K562 (cell line): ENCODE measurements at regions not wholly inside any gene's neighbourhood (a gene's known extent, or its start where the extent isn't known, plus 50 kb on each side); places are given as distances from the start of the nearest gene placed in this dataset.

ENCODE experiments used
- ATAC-seq: fragments of 200-7000 bp; cut with Tn5 transposase; 3 replicates; pipeline ENCODE4 v1.9.1; 2020; ENCODE audit warnings: moderate library complexity
- BruUV-seq: library from RNA; stranded (reverse); fragments of 400-500 nt; replicated peaks from 2 replicates; lab custom pipeline; 2021; lab: Mats Ljungman, UMichigan
- CTCF ChIA-PET: fragments of 300-600 bp; formaldehyde crosslinking; extraction: SDS; loops from one replicate; lab custom pipeline; 2021; ENCODE audit warnings: low intra/inter-chr PET ratio; lab: Yijun Ruan, JAX
- POLR2A ChIA-PET: fragments of 300-600, 350-650 bp; sonication (Branson Sonifier 250); formaldehyde crosslinking; extraction: SDS; loops from one replicate; lab custom pipeline; 2021; ENCODE audit warnings: antibody characterized with exemption, inconsistent platforms; lab: Yijun Ruan, JAX
- DNase-seq, 4 experiments: peaks; one replicate each; pipeline versions ENCODE4 v3.0.0 to v3.0.0-alpha.2; 2011 to 2018; ENCODE audit warnings: low spot score in 3 of 4, mixed read lengths in 3 of 4; ENCODE audit errors: extremely low read depth in 1 of 4
- FAIRE-seq: peaks from 2 replicates; lab custom pipeline; 2011; peaks lifted over from hg19 to GRCh38; lab: Jason Lieb, UNC
- H2AFZ ChIP-seq: 2 replicates; pipeline ENCODE4 v1.6.0; 2011; ENCODE audit warnings: low read depth, low read length, control low read depth, inconsistent platforms
- H3K27ac ChIP-seq: fragments of 200-600 bp; 3 replicates; pipeline ENCODE4 v1.8.0; 2011; ENCODE audit warnings: low read depth, mild to moderate bottlenecking, control low read depth, inconsistent platforms, low read length, moderate library complexity, mixed read lengths; ENCODE audit errors: extremely low read depth
- H3K27me3 ChIP-seq, 2 experiments: fragments of 300-600 bp in 1 of 2; 2 replicates in 1 of 2; 3 replicates in 1 of 2; pipeline versions ENCODE4 v1.6.0 to v1.8.0; 2011; ENCODE audit warnings: inconsistent platforms in 2 of 2, low read length in 2 of 2, mild to moderate bottlenecking in 1 of 2, mixed read lengths in 1 of 2, moderate library complexity in 1 of 2; ENCODE audit not compliant: control insufficient read depth in 2 of 2, insufficient read depth in 2 of 2
- H3K36me3 ChIP-seq: fragments of 300-600 bp; 3 replicates; pipeline ENCODE4 v1.8.0; 2011; ENCODE audit warnings: mild to moderate bottlenecking, low read length, inconsistent platforms; ENCODE audit not compliant: control insufficient read depth, insufficient read depth
- H3K4me1 ChIP-seq, 2 experiments: fragments of 200-600 bp in 1 of 2; replicated peaks in 1 of 2; 2 replicates in 1 of 2; 3 replicates in 1 of 2; pipeline versions ENCODE4 v1.5.1 to v1.8.0; 2011; ENCODE audit warnings: inconsistent platforms in 2 of 2, low read length in 2 of 2, mild to moderate bottlenecking in 1 of 2, mixed read lengths in 1 of 2, moderate library complexity in 1 of 2; ENCODE audit not compliant: control insufficient read depth in 2 of 2, insufficient read depth in 2 of 2
- H3K4me2 ChIP-seq: 2 replicates; pipeline ENCODE4 v1.6.1; 2011; ENCODE audit warnings: low read length, control low read depth, inconsistent platforms, mixed read lengths; ENCODE audit not compliant: insufficient read depth
- H3K4me3 ChIP-seq: fragments of 200-600 bp; sonication (generic), shearing (Covaris generic); 2 replicates; pipeline ENCODE4 v1.5.1; 2016; ENCODE audit warnings: control low read depth, inconsistent platforms
- H3K79me2 ChIP-seq: fragments of 200-600 bp; 3 replicates; pipeline ENCODE4 v1.8.0; 2011; ENCODE audit warnings: low read length, inconsistent platforms; ENCODE audit not compliant: control insufficient read depth, insufficient read depth
- H3K9ac ChIP-seq, 2 experiments: 2 replicates each; pipeline versions ENCODE4 v1.6.0 to v1.6.1; 2011; ENCODE audit warnings: low read depth in 2 of 2, low read length in 2 of 2, control low read depth in 1 of 2, inconsistent platforms in 1 of 2, mild to moderate bottlenecking in 1 of 2, mixed read lengths in 1 of 2; ENCODE audit not compliant: insufficient read depth in 1 of 2
- H3K9me1 ChIP-seq: one replicate; pipeline ENCODE4 v1.6.0; 2011; ENCODE audit warnings: inconsistent platforms, mild to moderate bottlenecking, low read length, moderate library complexity; ENCODE audit not compliant: control insufficient read depth, insufficient read depth
- H3K9me3 ChIP-seq: replicated peaks from 2 replicates; pipeline ENCODE4 v1.5.1; 2011; ENCODE audit warnings: low read depth, low read length, inconsistent platforms; ENCODE audit not compliant: control insufficient read depth, insufficient read depth
- H4K20me1 ChIP-seq: replicated peaks from 2 replicates; pipeline ENCODE4 v1.6.1; 2011; ENCODE audit warnings: low read length, inconsistent platforms, mixed read lengths; ENCODE audit not compliant: control insufficient read depth, insufficient read depth
- CCAR2 ChIP-seq: fragments of 200-400 bp; formaldehyde crosslinking; IDR thresholded peaks from 2 replicates; pipeline ENCODE4 v1.6.1; 2017; ENCODE audit warnings: mild to moderate bottlenecking, low read depth, low read length
- CREB1 ChIP-seq, 2 experiments: sonication (generic) in 1 of 2; formaldehyde crosslinking in 1 of 2; IDR thresholded peaks; 2 replicates each; pipeline versions ENCODE4 v1.6.1 to v1.8.0; 2012 to 2022; ENCODE audit warnings: inconsistent platforms in 1 of 2, mild to moderate bottlenecking in 1 of 2, missing genetic modification reagents in 1 of 2, moderate library complexity in 1 of 2
- EHMT2 ChIP-seq: fragments of 450-650 bp; IDR thresholded peaks from 2 replicates; pipeline ENCODE4 v1.6.1; 2018; ENCODE audit warnings: antibody characterized with exemption
- FOS ChIP-seq: IDR thresholded peaks from 3 replicates; pipeline ENCODE4 v1.6.1; 2011; ENCODE audit not compliant: insufficient read length; ENCODE audit errors: extremely low read depth
- FOXK2 ChIP-seq, 2 experiments: fragments of 450-650 bp; IDR thresholded peaks in 1 of 2; conservative IDR thresholded peaks in 1 of 2; 2 replicates each; pipeline ENCODE4 v1.6.1; 2016; ENCODE audit warnings: low read depth in 2 of 2, mild to moderate bottlenecking in 1 of 2
- JUND ChIP-seq, 2 experiments: IDR thresholded peaks; 2 replicates in 1 of 2; 3 replicates in 1 of 2; pipeline ENCODE4 v1.6.1; 2011; ENCODE audit warnings: borderline replicate concordance in 2 of 2, low read depth in 2 of 2, low read length in 2 of 2, improper control_type of control experiment in 1 of 2, missing biosample characterization in 1 of 2, missing genetic modification characterization in 1 of 2, missing genetic modification reagents in 1 of 2
- KDM1A ChIP-seq, 2 experiments: fragments of 450-650 bp; IDR thresholded peaks; 2 replicates each; pipeline ENCODE4 v1.6.1; 2016; ENCODE audit warnings: mild to moderate bottlenecking in 2 of 2
- LARP7 ChIP-seq: fragments of 450-650 bp; IDR thresholded peaks from 2 replicates; pipeline ENCODE4 v1.6.1; 2016
- MEIS2 ChIP-seq: fragments of 450-650 bp; IDR thresholded peaks from 2 replicates; pipeline ENCODE4 v1.6.1; 2014; ENCODE audit warnings: mild to moderate bottlenecking; ENCODE audit not compliant: partially characterized antibody
- RUNX1 ChIP-seq: sonication (generic); IDR thresholded peaks from 2 replicates; pipeline ENCODE4 v1.6.1; 2016; ENCODE audit warnings: antibody characterized with exemption, low read depth
- STAT5A ChIP-seq: IDR thresholded peaks from 2 replicates; pipeline ENCODE4 v1.6.1; 2012; ENCODE audit warnings: low read length, inconsistent platforms, borderline replicate concordance
- ZNF695 ChIP-seq: fragments of 450-650 bp; formaldehyde crosslinking; IDR thresholded peaks from 2 replicates; pipeline ENCODE4 v1.4.0; 2020; ENCODE audit warnings: mild to moderate bottlenecking, moderate library complexity
- WGBS: fragments of 100-300 bp; shearing (Covaris generic); methylation state at CpG from one replicate; pipeline ENCODE4 v1.1.6; 2016; ENCODE audit warnings: low coverage, mixed read lengths; ENCODE audit not compliant: insufficient coverage; ENCODE audit errors: missing lambda C conversion rate; 5-methylcytosine and 5-hydroxymethylcytosine counted together
- in situ Hi-C: fragments of 300-500 bp; cut with MboI; formaldehyde crosslinking; loops from 4 replicates; pipeline ENCODE4 v1.15.0; 2018; ENCODE audit warnings: inconsistent platforms, mixed read lengths
- intact Hi-C: fragments of 100-400 bp; cut with micrococcal nuclease; formaldehyde crosslinking; loops from 2 replicates; pipeline ENCODE4 v1.14.2; 2022
- TF ChIP-seq, protein P1 (sequence below): fragments of 450-650 bp; IDR thresholded peaks from 2 replicates; pipeline ENCODE4 v1.6.1; 2016; ENCODE audit warnings: mild to moderate bottlenecking, moderate library complexity

DNA sequence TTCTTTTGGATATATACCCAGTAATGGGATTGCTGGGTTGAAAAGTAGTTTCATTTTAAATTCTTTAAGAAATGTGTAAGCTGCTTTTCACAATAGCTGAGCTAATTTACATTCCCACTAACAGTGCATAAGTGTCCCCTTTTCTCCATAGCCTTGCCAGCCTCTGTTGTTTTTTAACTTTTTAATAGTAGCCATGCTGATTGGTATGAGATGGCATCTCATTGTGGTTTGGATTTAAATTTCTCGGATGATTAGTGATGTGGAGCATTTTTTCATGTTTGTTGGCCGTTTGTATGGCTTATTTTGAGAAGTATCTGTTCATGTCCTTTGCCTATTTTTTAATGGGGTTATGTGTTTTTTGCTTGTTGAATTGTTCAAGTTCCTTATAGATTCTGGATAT is 444.3 kb upstream of the ATP11B start:
- Histone ChIP-seq H3K9me1 (no peaks in the 10 kb centered on the region), H3K4me2 (no peak overlapping the region), H2AFZ (no peak overlapping the region), H3K79me2 (no peaks in the 10 kb centered on the region), H3K27ac (no peak overlapping the region), H3K27me3 (no peaks in the 10 kb centered on the region), H3K4me1 (no peaks in the 10 kb centered on the region), H3K4me3 (no peak overlapping the region), H3K36me3 (no peaks in the 10 kb centered on the region), H3K9ac (no peak overlapping the region), H3K9me3 (no peaks in the 10 kb centered on the region), H4K20me1 (no peaks in the 10 kb centered on the region)
- CTCF ChIA-PET = no interaction called here
- intact Hi-C loops = no loop called here
- FAIRE-seq (no peak), DNase-seq (no peak), ATAC-seq (no peak)
- in situ Hi-C loops = no loop called here
- POLR2A ChIA-PET = interaction anchor here (0.7 kb wide), 1 partner anchor 21 kb away, joined by 3 read pairs; no protein-coding TSS in a partner anchor
- WGBS = 4% methylated on average over 2 of the region's 2 CpGs
- BruUV-seq = no TSS peak
- TF ChIP-seq RUNX1 (no peak), FOXK2 (conservative IDR thresholded peaks at IDR 0.05 in 1 of 2, IDR thresholded peaks at IDR 0.05 in 1 of 2; ENCODE audit: low read depth in 2 of 2) (no peak), CREB1 (IDR thresholded peaks at IDR 0.05) (no peak), CREB1 (CRISPR knock-in tag; IDR thresholded peaks at IDR 0.05) (no peak), EHMT2 (no peak), FOS (no peak), CCAR2 (no peak), MEIS2 (no peak), ZNF695 (no peak), STAT5A (no peak), LARP7 (no peak), KDM1A (IDR thresholded peaks at IDR 0.05) (no peak), JUND (IDR thresholded peaks at IDR 0.05; ENCODE audit: borderline replicate concordance, low read depth, low read length) (no peak), JUND (tag; IDR thresholded peaks at IDR 0.05; ENCODE audit: borderline replicate concordance, low read depth, low read length) (no peak)
- TF ChIP-seq, protein P1, sequence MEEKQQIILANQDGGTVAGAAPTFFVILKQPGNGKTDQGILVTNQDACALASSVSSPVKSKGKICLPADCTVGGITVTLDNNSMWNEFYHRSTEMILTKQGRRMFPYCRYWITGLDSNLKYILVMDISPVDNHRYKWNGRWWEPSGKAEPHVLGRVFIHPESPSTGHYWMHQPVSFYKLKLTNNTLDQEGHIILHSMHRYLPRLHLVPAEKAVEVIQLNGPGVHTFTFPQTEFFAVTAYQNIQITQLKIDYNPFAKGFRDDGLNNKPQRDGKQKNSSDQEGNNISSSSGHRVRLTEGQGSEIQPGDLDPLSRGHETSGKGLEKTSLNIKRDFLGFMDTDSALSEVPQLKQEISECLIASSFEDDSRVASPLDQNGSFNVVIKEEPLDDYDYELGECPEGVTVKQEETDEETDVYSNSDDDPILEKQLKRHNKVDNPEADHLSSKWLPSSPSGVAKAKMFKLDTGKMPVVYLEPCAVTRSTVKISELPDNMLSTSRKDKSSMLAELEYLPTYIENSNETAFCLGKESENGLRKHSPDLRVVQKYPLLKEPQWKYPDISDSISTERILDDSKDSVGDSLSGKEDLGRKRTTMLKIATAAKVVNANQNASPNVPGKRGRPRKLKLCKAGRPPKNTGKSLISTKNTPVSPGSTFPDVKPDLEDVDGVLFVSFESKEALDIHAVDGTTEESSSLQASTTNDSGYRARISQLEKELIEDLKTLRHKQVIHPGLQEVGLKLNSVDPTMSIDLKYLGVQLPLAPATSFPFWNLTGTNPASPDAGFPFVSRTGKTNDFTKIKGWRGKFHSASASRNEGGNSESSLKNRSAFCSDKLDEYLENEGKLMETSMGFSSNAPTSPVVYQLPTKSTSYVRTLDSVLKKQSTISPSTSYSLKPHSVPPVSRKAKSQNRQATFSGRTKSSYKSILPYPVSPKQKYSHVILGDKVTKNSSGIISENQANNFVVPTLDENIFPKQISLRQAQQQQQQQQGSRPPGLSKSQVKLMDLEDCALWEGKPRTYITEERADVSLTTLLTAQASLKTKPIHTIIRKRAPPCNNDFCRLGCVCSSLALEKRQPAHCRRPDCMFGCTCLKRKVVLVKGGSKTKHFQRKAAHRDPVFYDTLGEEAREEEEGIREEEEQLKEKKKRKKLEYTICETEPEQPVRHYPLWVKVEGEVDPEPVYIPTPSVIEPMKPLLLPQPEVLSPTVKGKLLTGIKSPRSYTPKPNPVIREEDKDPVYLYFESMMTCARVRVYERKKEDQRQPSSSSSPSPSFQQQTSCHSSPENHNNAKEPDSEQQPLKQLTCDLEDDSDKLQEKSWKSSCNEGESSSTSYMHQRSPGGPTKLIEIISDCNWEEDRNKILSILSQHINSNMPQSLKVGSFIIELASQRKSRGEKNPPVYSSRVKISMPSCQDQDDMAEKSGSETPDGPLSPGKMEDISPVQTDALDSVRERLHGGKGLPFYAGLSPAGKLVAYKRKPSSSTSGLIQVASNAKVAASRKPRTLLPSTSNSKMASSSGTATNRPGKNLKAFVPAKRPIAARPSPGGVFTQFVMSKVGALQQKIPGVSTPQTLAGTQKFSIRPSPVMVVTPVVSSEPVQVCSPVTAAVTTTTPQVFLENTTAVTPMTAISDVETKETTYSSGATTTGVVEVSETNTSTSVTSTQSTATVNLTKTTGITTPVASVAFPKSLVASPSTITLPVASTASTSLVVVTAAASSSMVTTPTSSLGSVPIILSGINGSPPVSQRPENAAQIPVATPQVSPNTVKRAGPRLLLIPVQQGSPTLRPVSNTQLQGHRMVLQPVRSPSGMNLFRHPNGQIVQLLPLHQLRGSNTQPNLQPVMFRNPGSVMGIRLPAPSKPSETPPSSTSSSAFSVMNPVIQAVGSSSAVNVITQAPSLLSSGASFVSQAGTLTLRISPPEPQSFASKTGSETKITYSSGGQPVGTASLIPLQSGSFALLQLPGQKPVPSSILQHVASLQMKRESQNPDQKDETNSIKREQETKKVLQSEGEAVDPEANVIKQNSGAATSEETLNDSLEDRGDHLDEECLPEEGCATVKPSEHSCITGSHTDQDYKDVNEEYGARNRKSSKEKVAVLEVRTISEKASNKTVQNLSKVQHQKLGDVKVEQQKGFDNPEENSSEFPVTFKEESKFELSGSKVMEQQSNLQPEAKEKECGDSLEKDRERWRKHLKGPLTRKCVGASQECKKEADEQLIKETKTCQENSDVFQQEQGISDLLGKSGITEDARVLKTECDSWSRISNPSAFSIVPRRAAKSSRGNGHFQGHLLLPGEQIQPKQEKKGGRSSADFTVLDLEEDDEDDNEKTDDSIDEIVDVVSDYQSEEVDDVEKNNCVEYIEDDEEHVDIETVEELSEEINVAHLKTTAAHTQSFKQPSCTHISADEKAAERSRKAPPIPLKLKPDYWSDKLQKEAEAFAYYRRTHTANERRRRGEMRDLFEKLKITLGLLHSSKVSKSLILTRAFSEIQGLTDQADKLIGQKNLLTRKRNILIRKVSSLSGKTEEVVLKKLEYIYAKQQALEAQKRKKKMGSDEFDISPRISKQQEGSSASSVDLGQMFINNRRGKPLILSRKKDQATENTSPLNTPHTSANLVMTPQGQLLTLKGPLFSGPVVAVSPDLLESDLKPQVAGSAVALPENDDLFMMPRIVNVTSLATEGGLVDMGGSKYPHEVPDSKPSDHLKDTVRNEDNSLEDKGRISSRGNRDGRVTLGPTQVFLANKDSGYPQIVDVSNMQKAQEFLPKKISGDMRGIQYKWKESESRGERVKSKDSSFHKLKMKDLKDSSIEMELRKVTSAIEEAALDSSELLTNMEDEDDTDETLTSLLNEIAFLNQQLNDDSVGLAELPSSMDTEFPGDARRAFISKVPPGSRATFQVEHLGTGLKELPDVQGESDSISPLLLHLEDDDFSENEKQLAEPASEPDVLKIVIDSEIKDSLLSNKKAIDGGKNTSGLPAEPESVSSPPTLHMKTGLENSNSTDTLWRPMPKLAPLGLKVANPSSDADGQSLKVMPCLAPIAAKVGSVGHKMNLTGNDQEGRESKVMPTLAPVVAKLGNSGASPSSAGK = no peak
